AML-193 (cell line): ENCODE measurements at regions not wholly inside any gene's neighbourhood (a gene's known extent, or its start where the extent isn't known, plus 50 kb on each side); places are given as distances from the start of the nearest gene placed in this dataset.

Experiments used
- DNase-seq, 2 experiments: peaks; one replicate each; lab custom pipeline; 2025; lab: John Stamatoyannopoulos, UW

DNA sequence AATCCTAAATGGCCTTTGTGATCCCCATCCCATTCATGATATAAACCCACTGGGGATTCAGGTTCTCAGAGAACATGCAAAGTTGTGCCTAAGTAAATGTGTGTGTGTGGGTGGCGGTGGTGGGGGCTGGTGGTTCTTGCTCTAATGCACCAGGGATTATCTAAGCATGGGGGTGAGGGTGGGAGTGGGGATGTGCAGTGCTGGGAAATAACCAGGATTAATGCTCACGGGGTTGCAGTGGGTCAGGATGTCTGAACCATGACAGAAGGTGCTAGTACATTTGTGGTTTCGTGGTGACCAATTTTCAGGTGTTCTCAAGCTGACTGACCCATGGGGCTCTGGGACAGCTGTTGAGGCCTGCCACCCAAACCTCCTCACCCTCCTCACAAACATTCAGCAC, 101.0 kb downstream of the ZNF608 start:
- no peak for DNase-seq

DNA sequence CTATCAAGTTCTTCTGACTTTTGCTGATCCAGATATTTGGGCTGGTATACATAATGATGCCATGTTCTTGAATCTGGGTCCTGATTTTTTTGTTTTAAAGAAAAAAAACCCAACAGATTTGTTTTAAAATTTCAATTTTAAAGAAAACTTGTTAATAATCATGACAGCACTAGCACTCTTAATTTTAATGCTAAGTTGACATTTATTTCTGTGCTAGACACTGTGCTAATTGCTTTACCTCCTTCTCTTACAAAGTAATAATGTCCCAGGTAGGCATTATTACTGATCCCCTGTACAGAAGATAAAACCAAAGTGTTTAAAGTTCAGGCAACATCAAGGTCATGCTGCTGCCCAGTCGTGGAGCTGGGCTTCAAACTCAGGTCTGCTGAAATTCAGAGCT, 101.9 kb downstream of the ZNF608 start:
- no peak for DNase-seq

DNA sequence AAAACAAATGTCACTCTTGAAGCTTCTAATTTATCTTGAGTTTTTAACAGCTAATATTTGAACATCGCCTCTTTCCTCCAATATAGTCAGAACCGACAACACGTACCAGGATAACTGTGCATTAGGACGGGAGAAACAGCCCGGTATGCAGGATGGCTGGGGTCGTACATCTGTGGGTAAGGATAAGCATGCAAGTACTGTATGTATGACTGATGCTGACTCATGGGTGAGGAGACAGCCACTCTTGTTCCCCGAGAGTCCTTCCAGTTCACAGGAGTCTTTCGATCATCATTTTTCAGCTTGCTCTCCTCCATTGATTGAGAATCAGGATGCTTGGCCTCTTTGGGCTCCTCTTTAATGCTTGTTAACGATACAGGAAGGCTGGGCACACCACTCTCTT, 102.3 kb downstream of the ZNF608 start:
- no peak for DNase-seq

DNA sequence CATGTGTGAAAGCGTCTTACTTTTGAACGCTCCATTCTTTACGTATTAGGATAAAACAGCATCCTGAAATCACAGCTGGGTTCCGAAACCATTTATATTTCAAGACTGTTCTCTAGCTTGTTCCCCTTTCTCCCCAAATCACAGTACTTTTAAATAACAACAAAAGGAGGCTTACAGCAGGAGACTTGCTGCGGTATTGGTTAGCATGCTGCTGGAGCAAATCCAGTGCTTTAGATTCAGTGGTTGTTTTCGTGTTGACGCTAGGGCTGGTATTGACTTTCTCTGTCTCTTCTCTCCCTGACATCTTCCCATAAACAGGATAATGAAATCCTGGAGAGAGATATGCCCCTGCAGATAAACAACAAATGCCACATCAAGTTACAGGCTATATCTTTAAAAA, 103.1 kb downstream of the ZNF608 start:
- no peak for DNase-seq

DNA sequence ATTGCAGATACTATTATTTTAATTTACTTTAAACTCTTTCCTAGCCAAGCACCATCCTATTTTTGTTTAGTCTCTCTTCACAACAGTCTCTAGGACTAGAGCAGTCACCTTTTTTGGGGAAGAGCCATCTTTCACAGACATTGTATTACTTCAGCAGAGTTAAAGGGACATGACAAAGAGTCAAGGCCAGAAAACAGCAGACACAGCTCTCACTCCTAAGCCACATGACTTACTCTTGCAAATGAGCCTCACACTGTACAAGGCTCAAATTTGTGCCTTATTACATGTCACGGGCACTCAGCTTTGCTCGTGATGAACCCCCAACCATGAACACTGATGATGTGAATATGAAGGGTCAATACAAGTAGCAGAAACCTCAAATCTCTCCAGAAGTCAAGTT, 104.3 kb downstream of the ZNF608 start:
- no peak for DNase-seq

DNA sequence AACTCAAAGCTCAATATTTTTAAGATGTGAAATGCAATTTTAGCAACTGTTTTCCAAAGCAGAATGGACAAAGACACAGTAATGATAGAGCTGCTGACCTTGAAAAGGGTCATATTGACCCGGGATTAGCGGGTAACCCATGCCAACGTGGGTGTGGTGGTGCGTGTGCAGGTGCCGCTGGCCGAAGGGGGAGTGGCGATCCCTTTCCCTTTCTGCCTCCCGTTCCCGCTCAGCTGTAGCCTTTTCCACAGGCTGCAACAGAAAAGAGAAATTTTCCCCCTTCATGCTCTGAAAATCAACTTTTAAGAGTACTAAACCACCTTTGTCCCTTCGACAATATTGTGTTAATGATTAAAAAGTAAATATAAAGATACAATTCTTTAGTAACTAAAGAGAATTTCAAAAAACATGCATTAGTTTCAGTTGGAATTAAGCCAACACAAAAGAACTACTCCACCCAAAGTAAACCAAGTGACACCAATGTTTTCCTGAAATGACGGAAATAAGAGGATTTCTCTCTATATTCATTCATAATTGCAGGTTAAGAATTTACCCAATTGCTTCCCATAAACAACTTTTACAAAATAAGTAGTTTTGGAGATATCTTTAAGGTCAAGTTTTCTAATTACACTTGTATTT, 105.2 kb downstream of the ZNF608 start:
- DNase-seq: no peak

DNA sequence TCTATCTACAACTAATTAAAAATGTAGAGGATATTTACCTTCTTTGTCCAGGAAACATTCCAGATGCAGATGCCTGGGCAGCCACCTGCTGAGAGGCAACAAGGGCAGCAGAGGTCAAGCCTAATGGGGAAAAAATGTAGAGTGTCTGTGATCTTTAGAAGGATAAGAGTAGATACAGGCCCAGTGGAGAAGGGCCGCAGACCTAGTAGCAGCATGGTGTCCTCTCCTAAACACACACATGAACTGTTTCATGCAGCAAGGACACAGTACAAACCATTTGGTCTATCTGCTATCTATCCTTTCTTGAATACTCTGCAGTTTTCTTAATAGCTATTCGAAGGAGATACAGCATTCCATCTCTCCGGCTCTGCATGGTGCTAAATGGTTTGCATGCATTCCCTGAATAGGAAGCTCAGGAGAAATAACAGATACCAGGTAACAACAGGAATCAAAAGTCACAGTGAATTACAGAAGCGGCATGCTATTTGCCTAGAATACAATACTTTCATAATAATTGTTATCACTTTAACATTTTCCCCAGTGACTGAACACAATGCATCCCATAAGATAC, 107.3 kb downstream of the ZNF608 start:
- DNase-seq: no peak

DNA sequence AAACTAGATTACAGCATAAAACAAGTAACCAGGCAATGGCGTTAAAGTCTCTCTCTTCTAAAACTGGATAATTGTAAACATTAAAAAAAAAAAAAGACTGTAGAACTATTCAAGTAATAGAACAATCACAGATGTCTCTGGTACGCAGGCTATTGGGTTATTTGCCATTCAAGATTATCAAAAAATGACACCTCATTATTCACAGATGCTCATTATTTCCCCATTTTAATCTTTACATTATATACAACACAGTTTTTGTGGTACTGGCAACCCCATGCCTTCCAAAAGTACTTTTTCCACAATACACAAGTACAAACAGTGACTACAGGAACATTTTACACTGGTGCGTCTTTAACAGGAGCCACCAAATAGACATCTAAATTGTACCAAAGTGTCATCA, 109.4 kb downstream of the ZNF608 start:
- DNase-seq: no peak

DNA sequence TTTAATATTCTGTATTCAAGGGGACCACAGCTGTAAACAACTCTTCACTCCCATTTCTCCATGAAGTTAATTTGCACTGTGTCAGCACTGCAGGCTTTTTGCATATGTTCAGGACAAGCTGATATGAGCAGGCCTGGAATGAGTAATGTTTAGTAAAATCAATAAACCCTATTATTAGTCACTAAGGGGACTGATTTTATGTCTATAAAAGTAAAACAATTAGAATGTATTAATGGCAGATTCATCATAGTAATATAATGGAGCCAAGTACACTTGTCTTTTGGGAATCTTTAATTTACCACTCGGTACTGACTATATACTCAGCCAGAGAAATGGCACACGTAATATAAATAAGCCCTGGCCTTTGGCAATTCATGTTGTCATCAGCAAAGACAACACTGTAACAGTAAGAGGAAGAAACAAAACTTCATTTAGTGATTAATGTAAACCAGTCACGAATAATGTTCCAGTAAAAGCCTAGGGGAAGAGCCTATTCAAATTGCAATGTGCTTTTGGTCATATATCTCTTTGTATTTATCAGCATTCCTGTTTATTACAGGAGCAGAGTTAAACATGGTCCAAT, 111.6 kb downstream of the ZNF608 start:
- no peak for DNase-seq

DNA sequence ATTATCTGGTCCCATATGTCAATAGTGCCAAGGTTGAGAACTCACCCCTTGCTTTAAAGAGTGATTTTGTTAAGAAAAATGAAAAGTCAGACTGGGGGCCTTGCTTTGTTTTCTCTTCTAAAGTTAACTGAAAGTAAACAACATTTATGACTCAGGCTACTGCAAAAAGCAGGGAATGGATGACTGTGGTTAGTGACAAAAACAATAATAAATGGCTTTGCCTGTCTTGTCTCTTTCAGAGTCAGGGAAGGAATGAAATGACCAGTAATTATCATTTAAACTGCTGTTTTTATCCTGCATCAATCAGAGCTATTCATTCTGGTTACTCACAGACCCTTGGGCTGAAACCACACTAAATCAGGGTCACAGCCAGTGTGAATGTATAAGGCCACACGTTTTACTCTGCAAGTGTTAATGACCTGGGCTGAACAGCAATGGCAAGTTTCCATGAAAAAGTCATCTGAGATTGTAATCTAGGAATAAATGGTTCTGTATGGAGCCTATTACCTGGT, 112.2 kb downstream of the ZNF608 start:
- DNase-seq: no peak

DNA sequence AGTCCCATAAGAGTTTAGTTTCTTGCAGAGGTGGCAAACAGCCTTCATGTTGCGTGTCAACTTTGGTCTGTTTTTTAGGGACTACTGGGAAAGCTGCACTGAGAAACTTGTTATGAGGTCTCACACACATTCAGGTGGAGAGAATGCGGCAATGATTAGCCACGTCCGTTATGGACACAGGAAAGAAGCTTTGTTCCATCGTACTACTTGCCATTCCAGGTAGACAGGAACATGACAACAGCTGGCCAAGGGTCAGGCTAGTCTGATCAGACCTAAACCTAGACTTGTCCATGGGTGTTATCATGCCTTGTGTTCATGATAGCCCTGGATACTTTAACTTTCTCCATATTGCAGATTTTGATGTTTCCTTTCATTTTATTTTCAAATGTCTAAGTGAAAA, 113.2 kb downstream of the ZNF608 start:
- DNase-seq: no peak

DNA sequence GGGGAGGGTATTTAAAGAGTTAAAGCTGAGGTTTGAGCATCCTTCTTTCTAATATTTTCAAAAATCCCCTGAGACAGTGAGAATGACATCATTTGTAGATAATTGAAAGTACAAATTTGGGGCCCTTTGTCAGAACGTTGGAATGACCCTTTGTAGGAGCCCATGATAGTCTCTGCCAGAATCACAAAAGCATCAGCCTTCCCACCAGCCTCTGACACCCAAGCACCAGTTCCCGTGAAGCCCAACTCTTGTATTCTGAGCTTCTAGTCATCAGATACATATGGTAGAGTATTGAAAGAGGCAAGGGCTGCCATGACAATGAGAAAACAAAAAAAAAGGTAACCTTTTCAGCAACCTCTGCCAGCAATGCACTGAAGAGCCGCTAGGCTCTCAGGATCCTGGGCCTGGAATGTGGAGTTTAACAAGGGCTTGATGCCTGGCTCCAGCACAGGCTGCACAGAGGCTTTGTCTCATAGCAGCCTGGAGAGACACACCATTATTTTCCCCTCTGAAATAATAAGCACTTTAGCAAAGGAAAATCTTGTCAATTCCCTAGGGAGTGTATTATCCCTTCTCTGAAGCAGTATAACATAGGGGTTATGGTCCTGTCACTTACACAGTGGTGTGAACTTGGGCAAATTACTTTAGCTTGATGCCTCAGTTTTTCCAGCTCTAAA, 114.4 kb downstream of the ZNF608 start:
- no peak for DNase-seq

DNA sequence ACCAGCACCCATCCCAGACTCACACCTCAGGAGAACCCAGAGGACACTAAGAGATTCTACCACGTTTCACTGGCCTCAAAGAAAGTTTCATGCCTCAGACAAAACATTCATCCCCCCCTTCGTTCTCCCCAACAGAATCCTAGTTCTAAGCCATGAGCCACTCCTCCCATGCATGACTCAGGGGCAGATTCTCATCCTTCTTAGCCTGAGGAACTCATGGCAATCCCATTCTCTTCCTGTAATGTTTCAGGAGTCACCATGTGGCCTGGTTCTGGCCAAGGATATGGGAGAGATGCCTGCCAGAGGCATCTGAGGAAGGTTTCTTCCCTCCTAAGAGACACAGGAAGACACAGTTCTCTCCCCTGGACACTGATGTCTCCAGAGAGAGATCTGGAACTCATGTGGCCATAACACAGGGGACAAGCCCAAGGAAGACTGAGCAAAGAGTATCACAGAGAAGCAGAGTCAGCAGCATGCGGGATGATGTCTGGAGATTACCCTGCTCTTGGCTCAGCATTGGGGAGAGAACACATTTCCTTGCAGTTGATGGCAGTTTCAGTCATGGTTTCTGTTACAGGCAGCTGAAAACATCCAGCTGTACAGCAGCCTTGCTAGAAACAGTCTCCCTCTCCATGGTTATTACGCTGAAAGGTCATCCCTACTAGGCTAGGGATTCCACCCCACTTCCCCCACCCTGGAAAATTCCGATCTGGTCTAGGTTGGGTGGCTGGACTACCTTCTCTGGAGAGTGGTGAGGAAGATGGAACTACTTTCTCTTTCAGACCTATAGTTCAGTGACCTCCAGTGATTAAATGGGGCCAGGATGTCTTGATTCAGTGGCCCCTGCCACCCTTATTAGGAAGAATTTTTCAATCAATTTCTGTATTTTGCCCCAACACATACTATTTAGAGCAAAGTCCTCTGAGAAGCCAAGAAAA, 115.4 kb downstream of the ZNF608 start:
- no peak for DNase-seq

DNA sequence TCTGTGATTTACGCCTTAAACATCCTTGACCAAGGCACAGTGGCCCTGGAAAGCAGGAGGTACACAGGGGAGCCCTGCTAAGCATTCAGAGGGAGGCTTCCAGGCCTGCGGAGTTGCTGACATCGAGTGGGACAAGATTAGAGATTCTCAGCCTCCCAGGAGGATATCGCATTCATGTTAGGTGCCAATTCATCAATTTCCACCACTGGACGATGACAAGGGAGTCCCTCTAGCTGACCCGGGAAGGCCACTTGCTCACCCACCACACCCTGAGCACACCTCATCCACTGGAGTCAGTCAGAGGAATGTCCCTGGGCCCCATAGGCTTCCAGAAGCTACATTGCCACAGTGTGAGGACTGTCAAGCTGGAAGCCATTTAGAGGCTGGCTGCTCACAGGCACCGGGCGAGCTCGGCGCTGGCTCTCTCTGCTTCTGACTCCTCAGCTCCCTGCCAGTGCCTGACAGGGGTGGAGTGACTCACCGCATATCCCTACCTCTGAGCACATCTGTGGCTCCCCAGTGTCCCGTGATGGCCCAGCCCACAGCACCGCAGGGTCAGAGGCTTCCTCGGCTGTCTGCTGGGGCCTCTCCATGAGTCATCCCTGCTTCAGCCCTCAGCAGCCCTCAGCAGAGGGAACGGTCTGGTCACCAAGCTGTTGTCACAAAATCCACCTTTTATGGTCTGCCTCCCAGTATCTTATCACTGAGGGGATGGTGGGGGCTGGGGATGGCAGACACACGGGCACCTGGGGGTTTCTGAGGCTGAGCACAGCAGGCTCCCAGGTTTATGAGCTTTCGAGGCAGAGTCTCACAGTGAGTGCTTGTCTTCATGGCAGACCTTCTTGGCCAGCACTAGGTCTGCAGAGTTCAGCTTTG, 117.5 kb downstream of the ZNF608 start:
- DNase-seq: no peak

DNA sequence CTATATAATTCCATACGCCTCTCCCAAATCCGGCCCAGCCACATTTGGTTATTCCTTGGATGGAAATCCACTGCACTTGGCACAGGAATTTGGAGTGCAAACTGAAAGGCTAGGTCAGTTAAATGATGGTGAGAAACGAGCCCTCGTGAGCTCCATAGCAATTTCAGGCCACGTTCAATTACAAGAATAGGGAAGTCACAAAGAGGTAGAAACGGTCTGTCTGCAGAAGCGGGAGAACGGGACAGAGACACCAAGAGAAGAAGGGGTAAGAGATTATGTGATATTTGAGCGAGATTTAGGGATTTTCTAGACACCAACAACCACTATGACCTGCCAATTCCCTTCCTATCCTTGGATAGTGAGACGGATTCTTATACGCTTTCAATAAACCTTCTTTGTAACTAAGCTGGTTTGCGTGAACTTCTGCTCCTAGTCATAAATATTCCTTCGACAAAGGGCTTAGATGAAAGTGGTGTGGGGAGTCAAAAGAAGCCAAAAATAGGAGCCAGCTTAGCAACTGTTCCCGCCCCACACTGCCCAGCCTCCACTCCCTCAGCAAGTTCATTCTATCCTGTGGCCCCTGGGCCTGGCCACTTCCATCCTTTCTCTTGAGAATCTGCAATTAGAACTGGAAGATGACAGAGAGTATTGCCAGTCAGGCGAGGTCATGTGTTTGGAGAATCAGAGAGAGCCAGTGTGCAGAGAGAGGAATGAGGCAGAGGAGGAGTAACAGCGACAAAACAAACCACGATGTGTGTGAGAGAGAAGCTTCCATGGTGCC, 118.4 kb downstream of the ZNF608 start:
- DNase-seq: no peak

DNA sequence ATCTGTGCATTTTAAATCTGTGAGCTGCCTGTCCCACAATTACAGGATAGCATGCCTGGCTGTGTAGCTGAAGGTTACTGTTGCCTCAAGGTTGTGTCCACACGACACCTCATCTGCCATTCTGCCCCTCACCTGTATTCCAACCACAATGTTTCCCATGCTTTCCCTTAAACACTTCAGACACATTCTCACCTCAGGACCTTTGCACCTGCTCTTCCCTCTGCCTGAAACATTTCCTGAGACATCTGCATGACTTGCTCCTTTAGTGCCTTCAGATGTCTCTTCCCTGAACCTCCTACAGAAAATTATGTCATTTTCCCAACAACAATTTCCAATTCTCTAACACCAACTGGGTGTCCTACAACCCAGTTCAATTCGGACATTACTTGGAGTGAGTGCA, 120.4 kb downstream of the ZNF608 start:
- DNase-seq: no peak

DNA sequence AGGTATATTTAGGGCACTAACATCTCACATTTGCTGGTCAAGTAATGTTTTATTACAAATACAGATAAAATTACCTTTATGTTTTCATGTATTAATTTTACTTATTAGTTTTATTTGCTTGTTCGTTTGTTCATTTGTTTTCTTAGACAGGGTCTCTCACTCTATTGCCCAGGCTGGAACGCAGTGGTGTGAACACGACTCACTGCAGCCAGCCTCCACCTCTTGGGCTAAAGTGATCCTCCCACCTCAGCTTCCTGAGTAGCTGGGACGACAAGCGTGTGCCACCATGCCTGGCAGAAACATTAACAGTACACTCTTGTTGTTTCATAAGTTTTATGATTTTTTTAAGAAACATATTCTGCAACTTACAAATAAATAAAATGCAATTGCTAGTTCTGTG, 123.2 kb downstream of the ZNF608 start:
- DNase-seq: no peak

DNA sequence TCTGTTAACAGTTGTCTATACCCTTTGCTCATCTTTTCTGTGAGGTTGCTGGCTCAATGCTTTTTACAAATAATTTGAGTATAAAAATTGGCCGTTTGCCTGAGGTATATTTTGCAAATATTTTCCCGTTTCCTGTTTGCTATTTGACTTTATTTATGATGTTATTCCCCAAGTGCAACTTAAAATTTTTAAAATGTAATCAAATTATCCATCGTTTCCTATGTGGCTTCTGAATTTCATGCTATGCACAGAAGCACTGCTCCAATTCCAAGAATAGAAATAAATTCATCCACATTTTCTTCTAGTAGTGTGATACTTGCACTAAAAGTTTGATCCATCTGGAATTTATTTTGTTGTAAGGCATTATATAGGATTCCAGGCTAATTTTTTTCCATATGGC, 123.6 kb downstream of the ZNF608 start:
- no peak for DNase-seq

DNA sequence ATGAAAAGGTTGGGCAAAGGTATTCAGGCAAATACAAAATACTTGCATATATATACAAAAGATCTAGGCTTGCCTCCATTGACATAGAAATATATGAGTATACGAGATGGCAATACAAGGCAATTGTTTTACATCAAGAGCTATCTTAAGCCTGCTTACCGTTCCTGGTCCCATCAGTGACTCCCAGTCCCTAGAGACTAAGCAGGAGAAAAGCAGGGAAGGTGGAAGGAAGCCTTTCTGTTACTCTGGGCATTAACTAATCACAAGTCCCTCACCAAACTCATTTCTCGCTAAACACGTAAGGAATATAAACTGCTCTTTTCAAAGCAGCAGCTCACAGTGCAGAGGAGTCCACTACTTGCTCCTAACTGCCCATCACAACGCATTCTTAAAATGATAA, 125.2 kb downstream of the ZNF608 start:
- no peak for DNase-seq

DNA sequence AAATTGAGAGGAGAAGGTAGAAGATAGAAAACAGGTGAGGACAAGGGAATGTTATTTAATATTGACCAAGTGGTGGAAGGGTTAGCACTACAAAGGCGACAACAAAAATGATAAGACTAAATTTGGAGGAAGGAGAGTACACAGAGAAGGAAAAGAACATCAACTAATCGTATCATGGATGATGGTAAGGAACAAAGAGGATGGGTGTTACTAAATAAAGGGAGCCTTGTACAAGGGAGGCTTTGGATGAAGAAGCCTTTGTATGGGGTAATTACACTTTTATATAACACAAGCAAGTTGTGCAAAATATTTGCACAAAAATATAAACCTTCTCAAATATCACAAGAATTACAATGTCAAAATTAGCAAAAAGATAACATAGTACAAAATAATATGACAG, 125.7 kb downstream of the ZNF608 start:
- no peak for DNase-seq
